GM10248 (cell line): ENCODE measurements at regions not wholly inside any gene's neighbourhood (a gene's known extent, or its start where the extent isn't known, plus 50 kb on each side); places are given as distances from the start of the nearest gene placed in this dataset.

Source experiments
- CTCF ChIA-PET: fragments of 300-600 bp; sonication (Branson Sonifier 250); formaldehyde crosslinking; extraction: SDS; loops from one replicate; lab custom pipeline; 2021; ENCODE audit warnings: antibody characterized with exemption; lab: Yijun Ruan, JAX
- POLR2A ChIA-PET: fragments of 350-650 bp; sonication (Branson Sonifier 250); formaldehyde crosslinking; extraction: SDS; loops from one replicate; lab custom pipeline; 2020; ENCODE audit warnings: antibody characterized with exemption; lab: Yijun Ruan, JAX
- DNase-seq: peaks from one replicate; pipeline ENCODE4 v3.0.0; 2012; ENCODE audit errors: extremely low spot score
- TF ChIP-seq, protein P1 (sequence below): IDR thresholded peaks from 2 replicates; pipeline ENCODE4 v1.5.1; 2012; ENCODE audit warnings: mild to moderate bottlenecking, low read depth; ENCODE audit errors: extremely low read depth, missing control alignments, control extremely low read depth

GRCh38 chrX:78213331-78213730, 73.9 kb upstream of the TAF9B start:
- DNase-seq, result no peak
- ChIA-PET POLR2A (no interaction called here), CTCF (interaction anchor here (1.2 kb wide), 1 partner anchor 13 kb away, joined by 6 read pairs; no protein-coding TSS in a partner anchor)
- TF ChIP-seq, protein P1, sequence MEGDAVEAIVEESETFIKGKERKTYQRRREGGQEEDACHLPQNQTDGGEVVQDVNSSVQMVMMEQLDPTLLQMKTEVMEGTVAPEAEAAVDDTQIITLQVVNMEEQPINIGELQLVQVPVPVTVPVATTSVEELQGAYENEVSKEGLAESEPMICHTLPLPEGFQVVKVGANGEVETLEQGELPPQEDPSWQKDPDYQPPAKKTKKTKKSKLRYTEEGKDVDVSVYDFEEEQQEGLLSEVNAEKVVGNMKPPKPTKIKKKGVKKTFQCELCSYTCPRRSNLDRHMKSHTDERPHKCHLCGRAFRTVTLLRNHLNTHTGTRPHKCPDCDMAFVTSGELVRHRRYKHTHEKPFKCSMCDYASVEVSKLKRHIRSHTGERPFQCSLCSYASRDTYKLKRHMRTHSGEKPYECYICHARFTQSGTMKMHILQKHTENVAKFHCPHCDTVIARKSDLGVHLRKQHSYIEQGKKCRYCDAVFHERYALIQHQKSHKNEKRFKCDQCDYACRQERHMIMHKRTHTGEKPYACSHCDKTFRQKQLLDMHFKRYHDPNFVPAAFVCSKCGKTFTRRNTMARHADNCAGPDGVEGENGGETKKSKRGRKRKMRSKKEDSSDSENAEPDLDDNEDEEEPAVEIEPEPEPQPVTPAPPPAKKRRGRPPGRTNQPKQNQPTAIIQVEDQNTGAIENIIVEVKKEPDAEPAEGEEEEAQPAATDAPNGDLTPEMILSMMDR, result no peak

DNA sequence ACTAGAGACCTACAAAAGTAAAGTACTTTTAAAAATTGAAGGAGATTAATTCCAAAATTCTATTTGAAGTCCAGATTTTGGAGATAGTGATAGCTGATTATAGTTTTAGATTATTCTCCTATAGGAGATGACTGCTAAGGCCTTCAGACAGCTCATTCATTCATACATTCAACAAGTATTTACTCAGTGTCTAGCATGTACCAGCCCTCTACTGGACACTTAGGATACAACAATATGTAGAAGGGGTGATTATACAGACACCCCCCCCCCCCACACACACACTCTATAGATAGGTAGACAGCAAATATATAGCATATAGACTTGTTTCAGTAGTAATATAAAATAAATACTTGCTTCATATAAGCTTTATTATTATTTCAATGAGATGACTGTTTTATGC, 60.4 kb upstream of the TAF9B start:
- CTCF ChIA-PET, result interaction anchor here (1.0 to 1.3 kb wide), 3 partner anchors 12 to 31 kb away, joined by 3 to 6 read pairs (median 3); no protein-coding TSS in a partner anchor
- TF ChIP-seq, protein P1, result peak; percentile 17
- peak; percentile 14 for DNase-seq
- POLR2A ChIA-PET, result no interaction called here
